ENCODE measurements at regions not wholly inside any gene's neighbourhood (a gene's known extent, or its start where the extent isn't known, plus 50 kb on each side); places are given as distances from the start of the nearest gene placed in this dataset.
"Not testable (repeated sequence)": the region's sequence is repeated elsewhere in the genome, so short reads cannot be mapped to it uniquely, and the experiment has no call there.

- DNase-seq (ENCODE audit: low read depth in 2 of 2): no peak
Measured at GRCh38 chr22:35183917-35184316, 73.4 kb upstream of the HMGXB4 start.

- DNase-seq (ENCODE audit: low read depth in 2 of 2): no peak
Measured at GRCh38 chr22:35186492-35186891, 70.8 kb upstream of the HMGXB4 start.

GRCh38 chr22:35188930-35189329, 68.4 kb upstream of the HMGXB4 start:
- not testable (repeated sequence) for DNase-seq (ENCODE audit: low read depth in 2 of 2)

- no peak for DNase-seq (ENCODE audit: low read depth in 2 of 2)
Measured at GRCh38 chr22:35189559-35189958, 67.7 kb upstream of the HMGXB4 start.

- no peak for DNase-seq (ENCODE audit: low read depth in 2 of 2)
Measured at GRCh38 chr22:35191412-35191811, 65.9 kb upstream of the HMGXB4 start.

- no peak for DNase-seq (ENCODE audit: low read depth in 2 of 2)
Measured at GRCh38 chr22:35192129-35192918, 65.0 kb upstream of the HMGXB4 start.

- DNase-seq (ENCODE audit: low read depth in 2 of 2): no peak
Measured at GRCh38 chr22:35195226-35195625, 62.1 kb upstream of the HMGXB4 start.

- DNase-seq (ENCODE audit: low read depth in 2 of 2): no peak
Measured at GRCh38 chr22:35195821-35196220, 61.5 kb upstream of the HMGXB4 start.

GRCh38 chr22:35197071-35197470, 60.2 kb upstream of the HMGXB4 start:
- DNase-seq (ENCODE audit: low read depth in 2 of 2): no peak

GRCh38 chr22:35197886-35198285, 59.4 kb upstream of the HMGXB4 start:
- DNase-seq (ENCODE audit: low read depth in 2 of 2): no peak

GRCh38 chr22:35198738-35199137, 58.6 kb upstream of the HMGXB4 start:
- no peak for DNase-seq (ENCODE audit: low read depth in 2 of 2)

- DNase-seq (ENCODE audit: low read depth in 2 of 2): no peak
Measured at GRCh38 chr22:35202376-35202775, 54.9 kb upstream of the HMGXB4 start.

- DNase-seq (ENCODE audit: low read depth in 2 of 2): no peak
Measured at GRCh38 chr22:35203583-35203982, 53.7 kb upstream of the HMGXB4 start.

- DNase-seq (ENCODE audit: low read depth in 2 of 2): no peak
Measured at GRCh38 chr22:35204807-35205775, 52.2 kb upstream of the HMGXB4 start.

- no peak for DNase-seq (ENCODE audit: low read depth in 2 of 2)
Measured at GRCh38 chr22:35205961-35206360, 51.3 kb upstream of the HMGXB4 start.

GRCh38 chr22:35206889-35207288, 50.4 kb upstream of the HMGXB4 start:
- DNase-seq (ENCODE audit: low read depth in 2 of 2): no peak
